ENCODE measurements at regions not wholly inside any gene's neighbourhood (a gene's known extent, or its start where the extent isn't known, plus 50 kb on each side); places are given as distances from the start of the nearest gene placed in this dataset.

DNA sequence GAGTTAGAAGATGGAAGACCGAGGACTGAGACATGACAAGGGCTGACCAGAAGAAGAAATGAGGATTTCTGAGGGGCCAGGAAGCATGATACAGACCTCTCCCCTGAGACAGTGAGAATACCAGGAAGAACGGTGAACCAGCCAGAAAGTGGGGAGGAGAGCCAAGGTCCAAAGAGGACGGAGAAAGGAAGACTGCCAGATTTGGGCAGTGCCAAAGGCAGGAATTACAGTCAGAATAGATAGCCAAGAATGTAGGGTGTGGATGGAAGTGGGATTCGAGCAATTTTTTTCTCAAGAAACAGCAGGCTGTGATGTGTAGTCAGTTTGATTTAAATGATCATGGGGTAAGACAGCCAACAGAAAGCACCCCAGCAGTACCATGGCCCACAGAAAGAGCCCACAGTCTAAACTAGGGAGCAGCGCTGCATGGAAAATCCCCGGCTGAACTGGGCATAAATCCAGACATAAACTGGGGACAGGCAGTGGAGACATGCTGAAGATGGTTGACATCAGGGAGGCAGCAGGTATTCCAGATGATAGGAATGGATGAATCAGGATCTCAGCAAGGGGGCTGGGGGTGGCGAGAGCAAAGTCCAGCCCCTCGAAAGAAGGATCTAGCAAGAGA lies 67.3 kb upstream of the BARX2 start:
- no peak overlapping the region for H3K4me3 ChIP-seq (ENCODE audit: low read length)
- DNase-seq (ENCODE audit: low read depth): no peak
- TF ChIP-seq, protein P1, sequence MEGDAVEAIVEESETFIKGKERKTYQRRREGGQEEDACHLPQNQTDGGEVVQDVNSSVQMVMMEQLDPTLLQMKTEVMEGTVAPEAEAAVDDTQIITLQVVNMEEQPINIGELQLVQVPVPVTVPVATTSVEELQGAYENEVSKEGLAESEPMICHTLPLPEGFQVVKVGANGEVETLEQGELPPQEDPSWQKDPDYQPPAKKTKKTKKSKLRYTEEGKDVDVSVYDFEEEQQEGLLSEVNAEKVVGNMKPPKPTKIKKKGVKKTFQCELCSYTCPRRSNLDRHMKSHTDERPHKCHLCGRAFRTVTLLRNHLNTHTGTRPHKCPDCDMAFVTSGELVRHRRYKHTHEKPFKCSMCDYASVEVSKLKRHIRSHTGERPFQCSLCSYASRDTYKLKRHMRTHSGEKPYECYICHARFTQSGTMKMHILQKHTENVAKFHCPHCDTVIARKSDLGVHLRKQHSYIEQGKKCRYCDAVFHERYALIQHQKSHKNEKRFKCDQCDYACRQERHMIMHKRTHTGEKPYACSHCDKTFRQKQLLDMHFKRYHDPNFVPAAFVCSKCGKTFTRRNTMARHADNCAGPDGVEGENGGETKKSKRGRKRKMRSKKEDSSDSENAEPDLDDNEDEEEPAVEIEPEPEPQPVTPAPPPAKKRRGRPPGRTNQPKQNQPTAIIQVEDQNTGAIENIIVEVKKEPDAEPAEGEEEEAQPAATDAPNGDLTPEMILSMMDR (IDR thresholded peaks at IDR 0.05; ENCODE audit: insufficient read depth, low read depth, low read length, missing control alignments): no peak

- no peak for DNase-seq (ENCODE audit: low read depth)
- TF ChIP-seq, protein P1 (IDR thresholded peaks at IDR 0.05; ENCODE audit: insufficient read depth, low read depth, low read length, missing control alignments): no peak
- H3K4me3 ChIP-seq (ENCODE audit: low read length): no peak overlapping the region
These were observed 68.5 kb upstream of the BARX2 start for GRCh38 chr11:129307162-129307561.

GRCh38 chr11:129302386-129303101 lies 73.1 kb upstream of the BARX2 start:
- no peak overlapping the region for H3K4me3 ChIP-seq (ENCODE audit: low read length)
- peak; percentile 46 for DNase-seq (ENCODE audit: low read depth)
- TF ChIP-seq, protein P1 (IDR thresholded peaks at IDR 0.05; ENCODE audit: insufficient read depth, low read depth, low read length, missing control alignments): no peak

- TF ChIP-seq, protein P1 (IDR thresholded peaks at IDR 0.05; ENCODE audit: insufficient read depth, low read depth, low read length, missing control alignments): no peak
- no peak overlapping the region for H3K4me3 ChIP-seq (ENCODE audit: low read length)
These were observed 75.5 kb upstream of the BARX2 start for GRCh38 chr11:129300099-129300498.

DNA sequence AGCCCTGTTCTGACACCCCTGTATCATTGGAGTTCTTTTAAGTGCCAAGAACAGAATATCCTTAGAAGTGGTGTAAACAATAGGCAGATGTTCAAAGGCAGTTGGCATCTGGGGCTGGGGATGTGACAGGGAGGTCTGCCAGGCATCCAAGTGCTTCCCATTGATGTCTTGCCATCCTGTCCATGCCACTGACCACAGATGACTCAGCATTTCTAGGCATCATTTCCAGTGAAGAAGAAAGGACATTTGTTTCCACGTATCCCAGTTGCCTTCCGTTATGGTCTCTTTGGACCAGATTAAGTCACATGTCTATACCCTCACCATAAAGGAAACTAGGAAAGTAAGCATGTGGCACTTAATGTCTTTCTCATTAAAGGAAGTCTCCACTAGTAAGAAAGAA lies 76.7 kb upstream of the BARX2 start:
- TF ChIP-seq, protein P1 (IDR thresholded peaks at IDR 0.05; ENCODE audit: insufficient read depth, low read depth, low read length, missing control alignments): no peak
- DNase-seq (ENCODE audit: low read depth): no peak

More at GRCh38 chr11:129300099-129300498, 75.5 kb upstream of the BARX2 start:
- DNase-seq (ENCODE audit: low read depth): no peak

GRCh38 chr11:129295746-129296145 lies 79.9 kb upstream of the BARX2 start:
- no peak for DNase-seq (ENCODE audit: low read depth)
- H3K4me3 ChIP-seq (ENCODE audit: low read length): no peak overlapping the region
- TF ChIP-seq, protein P1 (IDR thresholded peaks at IDR 0.05; ENCODE audit: insufficient read depth, low read depth, low read length, missing control alignments): no peak

More for the DNA sequence above, 76.7 kb upstream of the BARX2 start:
- no peak overlapping the region for H3K4me3 ChIP-seq (ENCODE audit: low read length)
